HG03521 (cell line): ENCODE measurements at regions not wholly inside any gene's neighbourhood (a gene's known extent, or its start where the extent isn't known, plus 50 kb on each side); places are given as distances from the start of the nearest gene placed in this dataset.
"Not testable (repeated sequence)": the region's sequence is repeated elsewhere in the genome, so short reads cannot be mapped to it uniquely, and the experiment has no call there.

ENCODE experiments used
- ATAC-seq: cut with Tn5 transposase; IDR thresholded peaks from one replicate; pipeline ENCODE4 v1.9.1; 2021; ENCODE audit warnings: mild to moderate bottlenecking, moderate library complexity; ENCODE audit not compliant: unreplicated experiment

DNA sequence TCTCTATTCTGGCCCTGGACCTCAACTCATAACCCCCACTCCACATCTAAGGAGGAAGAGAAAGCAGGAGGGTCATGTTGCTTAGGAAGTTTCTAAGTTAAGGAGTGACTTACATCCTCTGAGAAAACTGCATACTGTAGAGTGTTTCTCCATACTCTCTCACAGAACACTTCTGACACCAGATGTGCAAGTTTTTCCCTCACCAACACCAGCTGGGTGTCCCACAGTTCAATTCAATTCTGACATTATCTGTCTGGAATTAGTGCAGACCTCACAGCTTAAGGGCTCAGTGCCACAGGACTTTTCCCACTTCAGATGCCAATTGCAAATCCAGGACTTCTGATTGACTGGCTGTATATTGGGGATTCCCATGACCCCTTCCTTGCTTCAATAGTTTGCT, 89.0 kb upstream of the SFRP2 start:
- no peak for ATAC-seq

GRCh38 chr4:153873741-153874140, 84.9 kb upstream of the SFRP2 start:
- ATAC-seq: no peak

- ATAC-seq: not testable (repeated sequence)
These were observed 77.9 kb upstream of the SFRP2 start for GRCh38 chr4:153866766-153867165.

DNA sequence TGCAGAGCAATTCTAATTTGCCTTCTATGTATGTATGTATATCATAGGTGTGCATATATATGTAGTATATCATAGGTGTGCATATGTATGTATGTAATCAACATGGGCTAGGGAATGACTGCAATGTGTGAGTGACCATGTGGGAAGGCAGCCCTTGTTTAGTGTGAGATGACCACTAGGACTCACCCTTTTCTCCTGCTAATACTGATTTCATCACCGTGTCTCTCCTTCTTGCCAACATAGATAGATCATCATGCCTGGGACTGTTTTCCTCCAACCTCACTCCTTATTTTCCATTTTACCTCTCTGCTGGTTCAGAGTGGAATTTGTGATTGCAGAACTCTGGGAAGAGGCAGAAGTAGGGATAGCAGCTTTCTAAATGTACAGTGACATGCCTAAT, 63.6 kb upstream of the SFRP2 start:
- ATAC-seq: no peak

GRCh38 chr4:153850533-153851280, 61.8 kb upstream of the SFRP2 start:
- no peak for ATAC-seq

DNA sequence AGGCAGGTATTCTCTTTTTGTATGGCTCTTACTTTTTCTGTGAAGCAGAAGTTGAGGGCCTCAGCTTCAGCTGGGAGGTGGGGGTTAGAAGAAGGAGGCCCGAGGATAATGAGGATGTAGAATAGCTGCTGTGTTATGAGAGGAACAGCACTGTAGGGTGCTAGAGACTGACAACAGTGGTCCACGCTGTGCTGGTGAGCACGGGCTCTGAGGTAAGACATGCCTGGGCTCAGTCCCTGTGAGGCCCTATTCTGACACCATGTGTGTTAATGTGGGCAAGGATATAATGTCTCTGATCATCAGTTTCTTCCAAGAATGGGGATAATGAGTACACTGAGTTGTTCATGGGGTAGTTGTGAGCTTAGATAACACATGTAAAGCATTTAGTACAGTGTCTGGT, 55.3 kb upstream of the SFRP2 start:
- ATAC-seq: no peak
